ENCODE measurements at regions not wholly inside any gene's neighbourhood (a gene's known extent, or its start where the extent isn't known, plus 50 kb on each side); places are given as distances from the start of the nearest gene placed in this dataset.

DNA sequence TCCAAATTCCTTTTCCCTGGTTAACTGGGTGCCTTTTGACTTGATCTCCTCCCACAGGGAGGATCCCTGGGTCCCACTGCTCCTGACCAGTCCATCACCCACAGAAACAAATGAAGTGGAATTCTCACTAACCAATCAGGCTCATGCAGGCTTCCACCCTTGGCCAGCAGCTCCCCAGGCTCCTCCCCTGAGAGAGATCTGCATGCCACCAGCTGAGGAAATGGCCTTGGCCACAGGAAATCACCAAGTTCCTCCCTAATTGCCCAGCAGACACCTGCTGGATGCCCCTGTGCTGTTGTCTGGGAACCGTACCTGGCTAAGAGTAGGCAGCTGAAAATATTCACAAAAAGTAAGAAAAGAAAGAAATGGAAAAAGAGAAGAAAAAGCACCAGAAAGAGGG is 207.4 kb downstream of the NCK2 start:
- ChIA-PET CTCF (no interaction called here), POLR2A (no interaction called here)
- intact Hi-C loops (cut with micrococcal nuclease), result no loop called here

DNA sequence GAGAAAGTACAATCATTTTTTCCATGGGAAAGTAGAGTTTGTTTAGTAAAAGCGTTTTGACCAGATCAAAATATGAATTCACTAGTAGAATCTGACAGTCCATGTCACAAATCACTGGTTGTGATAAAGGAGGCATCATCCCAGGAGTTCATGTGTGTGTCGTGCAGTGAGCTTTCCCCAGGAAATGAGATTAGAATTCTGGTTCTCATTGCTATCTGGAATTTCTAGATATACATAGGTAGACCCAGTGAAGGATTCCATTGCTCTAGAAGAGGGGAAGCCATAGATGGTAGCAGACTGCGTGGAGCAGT is 206.6 kb downstream of the NCK2 start:
- TF ChIP-seq, protein P1, sequence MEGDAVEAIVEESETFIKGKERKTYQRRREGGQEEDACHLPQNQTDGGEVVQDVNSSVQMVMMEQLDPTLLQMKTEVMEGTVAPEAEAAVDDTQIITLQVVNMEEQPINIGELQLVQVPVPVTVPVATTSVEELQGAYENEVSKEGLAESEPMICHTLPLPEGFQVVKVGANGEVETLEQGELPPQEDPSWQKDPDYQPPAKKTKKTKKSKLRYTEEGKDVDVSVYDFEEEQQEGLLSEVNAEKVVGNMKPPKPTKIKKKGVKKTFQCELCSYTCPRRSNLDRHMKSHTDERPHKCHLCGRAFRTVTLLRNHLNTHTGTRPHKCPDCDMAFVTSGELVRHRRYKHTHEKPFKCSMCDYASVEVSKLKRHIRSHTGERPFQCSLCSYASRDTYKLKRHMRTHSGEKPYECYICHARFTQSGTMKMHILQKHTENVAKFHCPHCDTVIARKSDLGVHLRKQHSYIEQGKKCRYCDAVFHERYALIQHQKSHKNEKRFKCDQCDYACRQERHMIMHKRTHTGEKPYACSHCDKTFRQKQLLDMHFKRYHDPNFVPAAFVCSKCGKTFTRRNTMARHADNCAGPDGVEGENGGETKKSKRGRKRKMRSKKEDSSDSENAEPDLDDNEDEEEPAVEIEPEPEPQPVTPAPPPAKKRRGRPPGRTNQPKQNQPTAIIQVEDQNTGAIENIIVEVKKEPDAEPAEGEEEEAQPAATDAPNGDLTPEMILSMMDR (IDR thresholded peaks at IDR 0.05; ENCODE audit: unreplicated experiment), result no peak
- no peaks in the 10 kb centered on the region for H3K4me1 Mint-ChIP-seq (ENCODE audit: insufficient read depth, unreplicated experiment)
- CTCF ChIA-PET, result interaction anchor here (0.7 kb wide), 1 partner anchor 97 kb away, joined by 3 read pairs; no protein-coding TSS in a partner anchor
- peaks cover 58% of the 10 kb centered on the region for H3K27me3 Mint-ChIP-seq (ENCODE audit: insufficient read depth, unreplicated experiment)
- no peak overlapping the region for H3K27ac Mint-ChIP-seq (ENCODE audit: low read depth, unreplicated experiment)
- BruUV-seq (replicated peaks), result no TSS peak
- no peak for DNase-seq (ENCODE audit: unreplicated experiment)
- POLR2A ChIA-PET, result no interaction called here
- no peak overlapping the region for H3K4me3 Mint-ChIP-seq (ENCODE audit: unreplicated experiment)
- H3K36me3 Mint-ChIP-seq (ENCODE audit: insufficient read depth, unreplicated experiment), result peaks cover 7% of the 10 kb centered on the region
- intact Hi-C loops (cut with micrococcal nuclease), result no loop called here
- no peaks in the 10 kb centered on the region for H3K9me3 Mint-ChIP-seq (ENCODE audit: unreplicated experiment)

More for the DNA sequence above, 207.4 kb downstream of the NCK2 start:
- peaks cover 51% of the 10 kb centered on the region for H3K27me3 Mint-ChIP-seq (ENCODE audit: insufficient read depth, unreplicated experiment)
- H3K9me3 Mint-ChIP-seq (ENCODE audit: unreplicated experiment), result no peaks in the 10 kb centered on the region
- no peak overlapping the region for H3K27ac Mint-ChIP-seq (ENCODE audit: low read depth, unreplicated experiment)
- TF ChIP-seq, protein P1 (IDR thresholded peaks at IDR 0.05; ENCODE audit: unreplicated experiment), result no peak
- H3K36me3 Mint-ChIP-seq (ENCODE audit: insufficient read depth, unreplicated experiment), result peaks cover 7% of the 10 kb centered on the region
- DNase-seq (ENCODE audit: unreplicated experiment), result no peak
- BruUV-seq (replicated peaks), result no TSS peak
- no peak overlapping the region for H3K4me3 Mint-ChIP-seq (ENCODE audit: unreplicated experiment)
- no peaks in the 10 kb centered on the region for H3K4me1 Mint-ChIP-seq (ENCODE audit: insufficient read depth, unreplicated experiment)

DNA sequence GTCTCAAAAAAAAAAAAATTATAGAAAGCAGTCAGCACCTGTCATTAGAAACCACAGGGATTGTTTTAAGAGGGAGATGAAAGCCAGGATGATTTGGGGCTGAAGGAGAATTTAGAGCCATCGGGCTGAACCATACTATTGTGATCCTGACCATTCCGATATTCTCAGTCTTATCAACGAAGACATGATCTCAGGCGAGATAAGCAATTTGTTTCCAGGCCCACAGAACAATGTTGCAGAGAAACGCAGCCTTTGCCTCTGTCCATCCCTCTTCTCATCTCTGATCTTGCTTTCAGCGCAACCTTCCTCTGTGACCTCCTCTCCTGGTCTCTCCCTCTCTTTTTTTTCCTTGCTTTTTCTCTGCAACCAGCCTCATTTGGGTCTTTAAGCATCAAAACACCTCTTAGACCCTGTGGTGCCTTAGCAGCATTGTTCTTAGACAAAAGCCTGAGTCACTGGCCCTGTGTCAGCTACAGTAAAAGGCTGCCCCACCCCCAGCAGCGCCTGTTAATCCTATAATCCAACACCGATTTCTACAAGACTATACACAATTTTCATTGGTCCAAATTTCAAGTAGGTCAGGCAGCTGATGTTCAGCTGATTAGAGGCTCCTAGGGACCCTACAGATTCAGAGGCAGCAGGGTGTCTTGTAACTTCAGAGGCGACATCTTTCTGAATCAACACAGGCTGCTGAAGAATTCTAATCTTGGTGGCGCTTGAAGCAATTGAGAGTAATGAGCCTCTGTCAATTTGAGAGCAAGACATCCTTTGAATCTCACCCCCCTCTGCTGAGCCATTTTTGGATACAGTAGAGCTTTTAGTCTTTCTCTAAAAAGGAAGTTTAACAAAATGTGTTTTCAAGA is 206.0 kb downstream of the NCK2 start:
- Mint-ChIP-seq H3K9me3 (ENCODE audit: unreplicated experiment) (no peaks in the 10 kb centered on the region), H3K27me3 (ENCODE audit: insufficient read depth, unreplicated experiment) (peaks cover 64% of the 10 kb centered on the region), H3K27ac (ENCODE audit: low read depth, unreplicated experiment) (no peak overlapping the region), H3K4me3 (ENCODE audit: unreplicated experiment) (no peak overlapping the region), H3K4me1 (ENCODE audit: insufficient read depth, unreplicated experiment) (no peaks in the 10 kb centered on the region), H3K36me3 (ENCODE audit: insufficient read depth, unreplicated experiment) (peaks cover 7% of the 10 kb centered on the region)
- TF ChIP-seq, protein P1 (IDR thresholded peaks at IDR 0.05; ENCODE audit: unreplicated experiment), result no peak
- BruUV-seq (replicated peaks), result no TSS peak
- POLR2A ChIA-PET, result no interaction called here
- CTCF ChIA-PET, result interaction anchor here (0.7 kb wide), 1 partner anchor 98 kb away, joined by 3 read pairs; no protein-coding TSS in a partner anchor
- intact Hi-C loops (cut with micrococcal nuclease), result no loop called here
- DNase-seq (ENCODE audit: unreplicated experiment), result no peak

DNA sequence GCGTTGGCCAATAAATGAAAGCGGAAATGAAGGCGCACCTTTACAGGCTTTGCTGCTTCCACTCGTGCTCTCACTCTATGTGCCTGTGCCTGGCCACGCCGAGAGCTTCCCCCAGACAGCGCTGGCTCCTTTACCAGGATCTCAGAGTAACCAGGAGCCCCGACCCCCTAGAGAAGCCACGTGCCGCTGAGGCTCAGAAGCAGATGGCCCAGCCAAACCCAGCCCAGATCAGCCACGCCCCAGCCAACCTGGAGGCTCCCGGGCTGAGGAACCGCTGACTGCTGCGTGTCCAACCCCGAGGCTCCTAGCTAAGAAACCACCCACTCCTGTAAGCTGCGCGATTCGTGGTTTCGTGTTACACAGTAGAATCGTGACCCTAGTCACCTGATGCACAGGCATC is 199.3 kb downstream of the NCK2 start:
- intact Hi-C loops (cut with micrococcal nuclease), result no loop called here
- no TSS peak for BruUV-seq (replicated peaks)
- POLR2A ChIA-PET, result no interaction called here
- DNase-seq (ENCODE audit: unreplicated experiment), result no peak
- TF ChIP-seq, protein P1 (IDR thresholded peaks at IDR 0.05; ENCODE audit: unreplicated experiment), result no peak
- Mint-ChIP-seq H3K4me1 (ENCODE audit: insufficient read depth, unreplicated experiment) (no peaks in the 10 kb centered on the region), H3K27ac (ENCODE audit: low read depth, unreplicated experiment) (no peak overlapping the region), H3K4me3 (ENCODE audit: unreplicated experiment) (no peak overlapping the region), H3K9me3 (ENCODE audit: unreplicated experiment) (no peaks in the 10 kb centered on the region), H3K27me3 (ENCODE audit: insufficient read depth, unreplicated experiment) (peaks cover 32% of the 10 kb centered on the region), H3K36me3 (ENCODE audit: insufficient read depth, unreplicated experiment) (peaks cover 7% of the 10 kb centered on the region)
- CTCF ChIA-PET, result interaction anchor here (0.6 kb wide), 1 partner anchor 367 kb away, joined by 4 read pairs; no protein-coding TSS in a partner anchor

Data from MCF 10A (cell line).